ENCODE measurements at regions not wholly inside any gene's neighbourhood (a gene's known extent, or its start where the extent isn't known, plus 50 kb on each side); places are given as distances from the start of the nearest gene placed in this dataset.

DNA sequence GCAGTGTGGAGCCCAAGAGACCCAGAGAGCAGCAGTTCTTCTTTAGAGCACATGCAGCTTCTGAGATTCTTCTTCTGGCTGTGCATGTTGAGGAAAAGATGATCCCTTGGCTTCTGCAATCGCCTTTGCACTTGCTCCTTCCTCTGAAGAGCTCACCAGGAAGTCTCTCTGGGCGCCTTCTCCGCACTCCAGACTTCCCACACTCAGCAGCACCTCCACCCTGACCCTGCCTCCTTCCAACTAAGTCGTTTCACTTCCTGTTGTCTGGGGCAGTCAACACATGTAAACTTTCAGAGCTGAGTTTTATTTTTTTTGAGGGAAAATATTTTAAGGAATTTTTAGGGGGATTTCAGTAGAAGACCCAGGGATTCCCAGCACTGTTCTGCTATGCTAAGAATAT lies 73.4 kb upstream of the F3 start:
- no peak for DNase-seq

DNA sequence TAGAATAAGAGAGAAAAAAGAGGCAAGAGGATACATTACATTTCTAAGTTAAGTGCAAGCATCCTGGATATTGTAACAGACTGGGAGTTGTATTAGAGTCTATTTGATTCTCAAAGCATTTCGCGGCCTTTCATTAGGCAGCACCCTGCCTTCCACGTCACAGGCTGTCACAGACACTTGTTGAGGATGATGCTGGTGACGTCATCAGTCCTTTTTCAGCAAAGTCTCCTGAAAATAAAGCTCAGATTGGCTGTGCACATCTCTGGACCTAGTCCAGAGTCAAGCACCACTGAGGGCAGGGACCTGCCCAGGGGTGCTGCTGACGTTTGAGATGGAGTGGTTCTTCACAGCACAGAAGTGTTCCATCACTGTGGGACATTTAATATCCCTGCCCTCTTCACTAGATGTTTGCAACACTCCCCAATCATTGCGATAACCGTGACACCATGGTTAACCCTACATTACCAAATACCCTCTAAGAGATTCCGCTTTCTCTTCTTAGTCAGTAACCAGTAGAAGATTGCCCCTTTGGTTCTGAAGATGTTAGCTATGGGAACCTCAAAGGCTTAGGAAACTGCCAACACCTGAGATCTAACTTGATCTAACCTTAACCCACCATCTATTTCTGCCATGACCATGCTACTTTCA lies 72.7 kb upstream of the F3 start:
- DNase-seq, result no peak

DNA sequence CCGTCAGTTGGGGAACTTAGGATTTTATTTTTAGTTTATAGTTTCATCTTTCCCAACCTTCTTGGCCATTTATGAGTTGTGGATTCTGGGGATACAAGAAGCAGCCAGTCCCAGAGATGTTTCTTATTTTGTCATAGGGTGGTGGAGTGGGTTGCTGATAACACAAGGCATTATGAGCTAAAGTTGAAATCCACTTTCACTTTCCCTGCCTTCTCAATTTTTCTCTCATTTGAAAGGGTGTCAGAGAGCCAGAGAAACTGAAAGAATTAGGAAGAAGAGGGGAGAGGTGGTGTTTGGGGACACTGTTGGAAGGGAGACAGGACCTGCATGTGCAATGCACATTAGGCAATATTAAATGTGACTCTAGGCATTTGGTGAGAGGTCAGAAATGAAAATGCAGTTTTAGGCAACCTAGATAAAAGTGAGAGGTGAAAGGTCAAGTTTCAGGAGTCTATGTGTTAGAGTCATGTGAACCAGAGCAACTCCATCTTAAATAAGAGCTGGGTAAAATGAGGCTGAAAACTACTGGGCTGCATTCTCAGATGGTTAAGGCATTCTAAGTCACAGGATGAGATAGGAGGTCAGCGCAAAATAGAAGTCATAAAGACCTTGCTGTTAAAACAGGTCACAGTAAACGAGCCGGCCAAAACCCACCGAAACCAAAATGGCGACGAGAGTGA lies 71.1 kb upstream of the F3 start:
- DNase-seq, result no peak

DNA sequence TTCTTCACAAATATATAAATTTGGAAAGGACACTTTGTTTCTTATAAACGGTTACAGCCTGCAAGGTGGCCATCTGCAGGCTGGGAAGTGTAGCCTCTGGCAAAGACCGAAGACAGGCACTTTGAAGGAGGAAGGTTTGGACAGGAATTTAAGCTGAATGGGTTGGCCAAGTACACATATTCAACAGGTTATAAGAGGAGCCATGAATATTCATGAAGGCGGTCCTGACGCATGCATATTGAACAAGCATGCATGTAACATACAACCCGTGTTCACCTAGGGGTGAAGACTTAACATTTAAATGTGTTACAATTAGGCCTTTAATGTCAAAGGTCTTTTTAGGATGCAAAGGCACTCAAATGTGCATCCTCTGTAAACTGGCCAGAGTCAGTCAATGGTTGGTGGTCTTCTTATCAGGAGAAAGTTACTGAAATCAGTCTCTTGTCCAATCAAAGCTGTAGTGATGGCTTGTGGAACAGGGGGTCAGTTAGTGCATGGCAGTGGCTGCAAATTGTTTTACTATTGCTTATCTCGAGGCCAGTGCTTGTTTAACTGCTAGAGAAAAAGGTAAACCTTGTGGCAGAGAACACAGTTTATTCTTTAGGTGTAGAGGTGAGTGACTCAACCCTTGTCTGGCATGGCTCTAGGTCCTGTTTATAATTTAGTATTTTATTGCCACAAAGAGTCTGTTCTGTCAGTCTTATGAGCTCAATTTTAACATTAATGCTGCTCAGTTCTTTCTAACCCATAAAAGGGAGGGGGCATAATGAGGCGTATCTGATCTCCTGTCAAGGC lies 70.3 kb upstream of the F3 start:
- no peak for DNase-seq

DNA sequence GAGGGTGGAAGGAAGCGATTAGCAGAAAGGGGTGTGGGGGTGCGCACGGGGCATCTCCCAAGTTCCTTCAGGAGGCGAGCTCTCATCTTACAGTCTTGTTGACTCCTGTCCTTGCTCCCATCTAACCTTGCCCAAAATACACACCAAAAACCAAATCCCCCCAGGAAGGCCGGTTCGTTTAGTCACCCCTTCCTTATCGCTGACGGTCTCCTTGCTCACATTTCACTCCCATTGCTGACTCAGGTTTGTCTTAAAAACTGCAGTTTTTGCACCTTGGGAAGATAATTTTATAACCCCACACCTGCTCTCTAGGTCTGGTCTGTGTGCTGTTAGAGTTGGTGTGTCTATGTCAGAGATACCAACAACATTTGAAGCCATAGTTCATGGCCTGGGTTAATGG lies 68.1 kb upstream of the F3 start:
- DNase-seq, result no peak

DNA sequence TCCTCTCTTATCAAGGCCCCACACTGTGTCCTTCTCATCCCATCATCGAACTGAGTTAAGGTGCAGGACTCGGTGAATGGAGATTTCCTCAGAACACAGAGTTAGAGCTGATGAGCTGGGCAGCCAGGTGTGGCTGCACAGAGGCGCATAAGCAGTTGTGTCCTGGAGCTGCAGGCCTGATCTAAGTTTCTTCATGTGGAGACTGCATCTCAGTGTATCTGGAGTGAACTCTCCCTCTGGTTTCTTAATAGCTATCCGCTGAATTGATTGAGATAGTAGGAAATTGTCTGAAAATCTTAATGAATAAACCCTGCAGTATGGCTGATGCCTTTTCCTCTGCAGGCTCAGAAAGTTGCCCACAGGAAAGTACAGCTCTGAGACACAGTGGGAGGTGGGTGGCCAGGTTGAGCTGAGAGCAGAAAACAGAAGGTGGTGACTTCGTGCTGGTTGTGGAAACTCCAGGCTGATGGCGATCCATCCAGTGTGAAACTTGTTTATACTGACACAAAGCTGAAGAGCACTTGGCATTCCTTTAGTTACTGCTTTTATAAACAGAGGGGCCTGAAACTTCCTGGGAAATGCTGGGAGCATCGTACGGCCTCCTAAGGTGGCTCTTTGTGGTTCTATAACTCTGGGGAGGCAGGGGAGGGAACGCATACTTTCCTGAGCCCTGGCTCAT lies 67.4 kb upstream of the F3 start:
- DNase-seq, result no peak

DNA sequence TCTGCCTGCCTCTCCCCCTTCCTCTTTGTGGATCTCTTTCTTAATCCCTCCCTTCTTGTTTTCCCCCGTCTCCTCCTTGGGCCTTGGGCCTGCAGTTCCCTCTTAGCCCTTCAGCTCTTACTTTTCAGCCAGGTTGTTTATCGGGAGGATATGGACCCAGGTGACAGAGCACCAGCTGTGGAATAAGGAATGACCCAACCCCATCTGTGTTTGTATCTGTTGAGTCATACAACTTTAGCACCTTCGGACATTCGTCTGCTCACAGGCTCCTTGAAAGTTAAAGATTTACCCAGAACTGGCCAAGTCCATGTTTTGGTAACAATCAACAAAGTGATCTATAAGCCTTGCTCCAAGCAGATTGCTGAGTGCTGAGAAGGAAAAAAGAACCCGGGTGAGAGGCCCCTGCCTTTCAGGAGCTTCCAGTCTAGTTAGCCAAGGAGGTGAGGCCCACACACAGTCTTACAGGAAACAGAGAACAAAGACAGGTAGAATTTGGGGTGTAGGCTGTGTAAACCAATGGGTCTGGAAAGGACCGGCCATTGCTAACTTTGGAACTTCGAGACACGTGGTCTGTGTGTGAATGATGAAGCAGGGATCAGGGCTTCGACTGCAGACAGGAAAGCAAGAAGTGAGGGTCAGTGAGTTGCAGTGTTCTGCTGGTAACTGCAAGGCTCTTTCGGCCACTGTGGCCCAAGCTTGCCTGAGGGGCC lies 66.7 kb upstream of the F3 start:
- no peak for DNase-seq

DNA sequence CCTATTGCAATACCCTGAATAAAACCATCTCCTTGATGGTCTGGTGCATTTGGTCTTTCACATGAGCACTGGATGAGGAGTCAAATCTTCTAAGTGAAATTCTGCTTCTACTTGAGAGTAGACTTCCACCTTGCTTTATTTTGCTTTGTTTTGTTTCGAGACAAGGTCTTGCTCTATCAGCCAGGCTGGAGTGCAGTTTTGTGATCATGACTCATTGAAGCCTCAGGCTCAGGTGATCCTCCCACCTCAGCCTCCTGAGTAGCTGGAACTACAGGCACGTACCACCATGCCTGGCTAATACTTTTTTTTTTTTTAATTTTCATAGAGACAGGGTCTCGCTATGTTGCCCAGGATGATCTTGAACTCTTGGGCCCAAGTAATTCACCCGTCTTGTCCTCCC lies 65.8 kb upstream of the F3 start:
- no peak for DNase-seq

DNA sequence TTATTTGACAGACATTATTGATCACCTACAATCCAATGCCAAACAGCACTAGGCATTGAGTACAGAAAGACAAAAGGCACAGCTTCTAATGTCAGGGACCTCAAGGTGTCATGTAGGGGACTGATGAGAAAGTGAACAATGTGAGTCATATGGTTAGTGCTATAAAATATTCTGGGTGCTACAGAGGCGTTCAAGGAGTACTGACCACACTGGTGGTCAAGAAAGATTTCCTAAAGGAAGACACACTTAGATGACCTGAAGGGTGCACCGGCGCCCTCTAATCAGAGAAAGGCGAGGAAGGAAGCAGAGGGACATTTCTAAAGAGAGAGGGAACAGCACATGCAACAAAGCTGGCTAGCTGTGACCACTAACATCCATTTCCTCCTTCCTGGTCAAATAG lies 64.9 kb upstream of the F3 start:
- no peak for DNase-seq

DNA sequence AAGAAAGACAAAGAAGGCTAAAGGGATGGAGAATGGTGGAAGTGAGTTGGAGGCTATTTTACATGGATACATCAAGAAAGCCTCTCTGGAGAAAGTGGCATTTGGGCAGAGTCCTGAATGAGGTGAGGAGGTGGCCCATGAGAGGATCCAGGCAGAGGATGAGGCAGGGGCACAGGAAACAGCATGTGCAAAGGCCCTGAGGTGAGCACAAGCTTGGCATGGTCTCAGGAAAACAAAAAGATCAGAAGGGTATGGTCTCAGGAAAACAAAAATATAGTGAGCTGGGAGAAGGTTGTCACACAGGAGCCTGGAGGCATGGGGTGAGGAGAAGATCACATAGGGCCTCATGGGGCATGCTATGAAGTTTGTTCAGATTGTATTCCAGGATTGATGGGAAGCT lies 62.1 kb upstream of the F3 start:
- DNase-seq, result no peak

DNA sequence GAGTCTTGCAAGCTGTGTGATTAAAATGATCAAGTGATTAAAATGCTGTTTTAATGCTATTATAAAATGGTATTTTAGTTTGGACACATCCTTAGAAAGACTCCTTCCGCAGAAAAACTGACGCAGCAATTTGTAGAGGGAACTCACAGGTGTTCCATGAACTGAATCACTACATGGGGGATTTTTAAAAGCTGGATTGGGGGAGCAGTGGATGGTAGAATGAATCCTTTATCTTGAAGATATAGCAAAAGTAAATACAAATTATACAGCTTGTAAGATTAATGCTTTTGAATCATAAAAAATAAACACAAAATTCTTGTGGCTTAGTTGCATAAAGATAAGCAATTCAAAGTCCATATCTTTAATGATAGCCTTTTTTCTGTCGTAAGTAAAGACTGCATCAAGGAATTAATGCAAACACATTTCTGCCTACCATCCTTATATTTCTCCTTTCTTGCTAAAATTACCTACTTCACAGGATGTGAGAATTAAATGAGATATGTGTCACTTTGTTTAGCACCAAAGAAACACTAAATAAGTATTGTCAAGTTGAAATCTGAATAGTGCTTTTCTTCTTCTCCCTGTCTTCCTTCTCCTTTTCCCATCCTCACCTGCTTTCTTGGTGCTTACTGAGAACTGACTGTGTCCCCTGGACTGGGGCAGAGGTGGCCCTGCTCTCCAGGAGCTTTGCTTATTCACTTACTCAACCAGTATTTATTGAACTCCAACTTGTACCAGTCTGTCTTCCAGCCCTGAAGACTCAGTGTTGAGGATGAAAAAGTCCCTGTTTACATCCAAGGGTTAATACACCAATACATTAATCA lies 61.5 kb upstream of the F3 start:
- DNase-seq, result no peak

DNA sequence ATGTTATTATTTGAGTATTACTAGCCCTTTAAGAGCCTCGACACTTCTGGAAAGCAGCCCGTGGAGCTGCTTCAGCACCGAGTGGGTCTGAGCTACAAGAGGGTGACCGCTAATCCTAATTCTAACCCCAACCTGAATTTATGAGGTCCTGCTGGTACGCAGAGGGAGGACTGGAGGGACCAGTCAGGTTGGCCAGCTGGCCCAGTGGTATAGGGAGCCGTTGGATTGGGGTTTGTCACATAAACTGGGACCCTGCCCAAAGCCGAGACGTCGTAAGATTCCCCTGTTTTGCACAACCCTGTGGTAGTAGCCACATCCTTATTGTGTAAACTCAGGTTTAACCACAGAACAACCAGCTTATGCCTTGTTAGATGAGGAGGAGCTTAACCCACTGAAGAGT lies 60.8 kb upstream of the F3 start:
- DNase-seq, result no peak

DNA sequence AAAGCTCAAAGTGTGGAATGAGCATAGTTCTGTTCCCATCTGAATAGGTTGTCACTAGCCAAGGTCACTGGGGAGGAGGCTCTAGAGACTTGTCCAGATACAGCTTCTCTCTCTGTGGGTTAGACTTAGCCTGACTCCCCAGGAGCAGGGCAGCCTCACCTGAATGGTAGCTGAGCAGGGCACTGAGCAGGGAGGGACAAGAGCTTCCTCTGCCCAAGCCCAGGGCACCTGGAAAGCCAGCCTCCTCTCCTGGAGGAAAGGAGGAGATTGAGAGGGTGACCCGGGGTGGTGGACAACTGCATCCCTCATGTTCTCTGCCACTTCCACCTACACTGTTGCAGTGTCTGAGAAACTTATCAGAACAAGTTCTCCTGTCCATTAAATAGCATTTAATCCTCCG lies 59.0 kb upstream of the F3 start:
- DNase-seq, result no peak

DNA sequence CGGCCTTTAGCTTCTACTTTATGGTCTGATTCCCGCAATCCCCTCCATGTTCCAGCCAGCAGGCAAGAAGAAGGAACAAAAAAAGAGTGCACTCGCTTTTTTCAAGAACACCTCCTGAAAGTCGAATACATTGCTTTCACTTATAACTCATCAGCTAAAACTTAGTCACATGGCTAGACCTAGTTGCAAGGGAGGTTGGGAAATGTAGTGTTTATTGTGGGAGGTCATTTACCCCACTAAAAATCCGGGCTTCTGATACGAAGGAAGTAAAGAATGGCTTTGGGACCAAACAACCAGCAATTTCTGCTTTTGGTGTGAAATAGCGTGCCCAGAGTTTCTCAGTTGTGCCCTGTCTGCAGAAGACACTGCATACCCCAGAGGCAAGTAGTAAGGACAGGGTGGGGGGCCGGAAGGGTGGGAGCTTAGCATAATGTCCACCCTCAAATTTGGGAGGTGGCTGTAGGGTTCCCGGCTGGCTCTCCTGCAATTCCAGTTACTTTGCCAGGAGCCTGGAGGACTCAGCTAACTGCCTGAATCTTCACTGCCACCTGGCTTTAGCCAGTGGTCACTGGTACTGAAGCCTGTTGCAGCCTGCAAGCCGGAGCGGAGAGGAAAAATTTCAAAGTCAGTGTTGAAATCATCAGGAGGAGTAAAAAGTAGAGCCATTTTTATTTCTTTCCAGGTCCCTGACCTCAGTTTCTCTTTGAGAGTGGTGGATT lies 57.7 kb upstream of the F3 start:
- DNase-seq, result no peak

DNA sequence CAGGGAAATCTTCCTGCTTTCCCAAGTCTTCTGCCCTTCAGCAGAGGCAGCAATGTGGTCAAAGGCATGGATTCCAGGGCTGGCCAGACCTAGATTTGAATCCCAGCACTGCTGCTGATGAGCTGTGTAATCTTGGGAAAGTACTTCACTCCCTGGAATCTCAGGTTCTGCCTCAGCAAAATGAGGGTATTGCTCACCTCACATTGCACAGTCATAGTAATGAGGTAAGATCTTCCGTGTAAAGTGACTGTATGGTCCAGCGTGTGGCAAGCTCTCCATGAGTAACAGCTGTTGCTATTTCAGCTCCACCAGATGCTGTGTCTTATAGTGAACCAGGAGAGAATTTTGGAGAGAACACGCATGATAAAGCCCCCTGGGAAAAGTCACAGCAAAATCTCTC lies 56.1 kb upstream of the F3 start:
- peak; percentile 8 to 57 for DNase-seq

DNA sequence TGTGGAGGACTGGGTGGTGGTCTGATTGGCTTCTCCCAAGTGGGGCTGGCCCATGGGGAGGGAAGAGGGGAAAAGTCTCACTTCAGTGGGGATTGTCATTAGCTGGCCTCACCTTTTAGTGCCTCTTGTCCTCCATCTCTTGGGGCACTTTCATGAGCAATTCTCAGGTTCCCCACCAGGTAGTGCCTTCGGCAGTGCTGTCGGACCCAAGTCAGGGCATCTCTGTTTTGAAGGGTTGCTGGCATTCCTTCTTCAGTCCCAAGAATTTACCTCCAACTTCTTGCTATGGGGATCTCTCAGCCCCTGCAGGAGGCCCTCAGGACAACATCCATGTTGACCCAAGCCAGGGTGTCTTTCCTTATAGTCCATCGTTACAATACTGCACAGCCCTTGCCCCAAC lies 54.7 kb upstream of the F3 start:
- no peak for DNase-seq

DNA sequence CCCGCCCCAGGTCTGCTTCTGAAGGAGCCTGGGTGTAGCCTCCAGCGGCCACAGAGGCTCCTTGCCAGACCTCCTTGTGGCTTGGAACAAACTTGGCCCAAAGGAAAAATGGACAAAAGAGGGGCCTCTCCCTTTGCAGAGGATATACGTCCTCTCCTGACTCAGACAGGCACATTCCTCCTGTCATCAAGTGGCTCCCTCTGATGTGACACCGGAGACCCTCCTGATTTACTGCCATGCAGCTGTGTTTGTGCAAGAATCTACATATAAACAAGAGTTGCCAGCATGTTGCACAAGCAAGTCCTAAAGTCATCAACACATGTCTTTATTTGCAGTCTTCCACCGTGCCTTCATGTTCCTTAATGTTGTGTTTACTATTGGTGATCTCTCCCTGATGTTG lies 54.1 kb upstream of the F3 start:
- no peak for DNase-seq

DNA sequence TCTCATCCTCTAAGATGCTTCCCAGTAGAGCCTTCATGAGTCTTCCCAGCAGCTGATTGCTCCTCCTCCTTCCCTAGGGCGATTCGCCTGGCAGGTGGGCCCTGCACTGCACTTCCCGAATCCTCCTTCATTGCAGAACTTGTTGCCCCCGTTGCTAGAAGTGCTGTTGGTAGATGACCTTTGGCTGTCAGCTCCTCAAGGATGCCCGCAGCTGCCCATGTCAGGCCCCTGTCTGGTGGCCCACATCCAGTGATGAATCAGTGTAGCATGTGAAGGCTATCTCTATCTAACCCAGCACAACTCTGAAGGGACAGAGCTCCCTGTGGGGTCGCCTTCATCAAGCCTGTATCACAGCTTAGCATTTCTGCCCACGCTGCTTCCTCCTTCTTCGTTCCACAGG lies 52.1 kb upstream of the F3 start:
- DNase-seq, result no peak

DNA sequence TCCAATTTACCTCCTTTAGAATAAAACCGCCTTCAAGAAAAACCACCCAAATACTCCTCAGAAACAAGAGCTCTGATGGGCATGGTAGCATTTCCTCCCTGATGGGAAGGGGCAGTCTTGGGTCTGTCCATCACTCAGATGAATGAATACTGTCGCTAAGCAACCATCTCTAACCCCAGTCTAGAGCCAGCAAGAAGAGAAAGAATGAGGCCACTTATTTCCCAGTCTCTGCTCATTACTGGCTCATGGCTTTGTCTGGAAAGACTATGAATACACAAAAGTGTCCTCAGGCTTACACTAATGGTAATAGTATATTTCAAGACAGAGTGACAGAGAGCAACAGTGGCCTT lies 51.0 kb upstream of the F3 start:
- DNase-seq, result no peak

DNA sequence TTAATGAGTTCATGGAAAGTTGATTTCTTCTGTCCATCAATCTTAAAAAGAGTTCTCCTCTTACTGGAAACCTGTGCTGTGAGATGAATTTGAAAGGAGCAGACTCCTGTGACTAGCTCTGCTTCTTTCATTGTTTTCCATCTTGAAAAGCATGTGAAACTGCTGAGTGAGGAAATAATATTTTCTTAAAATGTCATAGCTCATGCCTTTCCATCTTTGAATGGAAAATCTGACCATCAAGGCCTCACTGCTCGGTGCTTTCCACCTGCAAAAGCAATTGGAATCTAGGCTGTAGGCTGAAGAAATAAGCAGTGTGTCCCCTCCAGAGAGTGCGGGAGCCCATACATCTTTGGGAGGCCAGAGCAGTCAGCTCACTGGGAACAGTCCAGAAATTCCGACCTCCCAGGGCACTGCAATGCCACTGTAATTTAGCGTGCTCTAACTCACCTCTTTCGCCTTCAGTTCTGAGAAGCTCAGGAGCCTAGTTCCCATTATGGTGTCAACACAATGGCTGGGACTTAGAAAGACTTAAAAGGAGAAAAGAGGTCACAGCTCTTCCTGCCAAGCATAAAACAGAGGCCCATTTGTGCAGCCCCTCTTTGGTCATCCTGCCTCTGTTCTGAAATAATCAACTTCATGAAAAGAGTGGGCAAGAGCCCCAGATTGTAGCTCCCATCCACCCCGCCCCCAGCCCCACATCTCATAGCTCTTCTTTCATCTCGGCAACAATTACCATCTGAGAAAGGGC lies 50.4 kb upstream of the F3 start:
- DNase-seq, result no peak
